Thymus (tissue), 11 donors: ENCODE measurements at regions not wholly inside any gene's neighbourhood (a gene's known extent, or its start where the extent isn't known, plus 50 kb on each side); places are given as distances from the start of the nearest gene placed in this dataset.

Source experiments
- DNase-seq, 9 donors: peaks; one replicate each; pipeline ENCODE4 v3.0.0-alpha.2; 2013; ENCODE audit warnings: low spot score in 9 of 9, low read depth in 6 of 9, missing footprints in 1 of 9
- H3K27ac ChIP-seq, 2 donors: one replicate each; pipeline ENCODE4 v1.5.1; 2013; ENCODE audit warnings: control low read depth in 1 of 2, low read depth in 1 of 2, low read length in 1 of 2, mild to moderate bottlenecking in 1 of 2, moderate library complexity in 1 of 2
- H3K27me3 ChIP-seq, 2 donors: one replicate each; pipeline ENCODE4 v1.5.1; 2013; ENCODE audit warnings: low read length in 1 of 2; ENCODE audit not compliant: control insufficient read depth in 2 of 2, insufficient read depth in 1 of 2
- H3K36me3 ChIP-seq, 2 donors: one replicate each; pipeline ENCODE4 v1.5.1; 2013; ENCODE audit warnings: low read length in 1 of 2, mild to moderate bottlenecking in 1 of 2, moderate library complexity in 1 of 2; ENCODE audit not compliant: control insufficient read depth in 2 of 2, insufficient read depth in 2 of 2
- H3K4me1 ChIP-seq, 2 donors: one replicate each; pipeline ENCODE4 v1.5.1; 2013; ENCODE audit warnings: low read length in 2 of 2; ENCODE audit not compliant: control insufficient read depth in 2 of 2, insufficient read depth in 2 of 2
- H3K4me3 ChIP-seq, 2 donors: one replicate each; pipeline ENCODE4 v1.5.1; 2013; ENCODE audit warnings: low read length in 2 of 2, control low read depth in 1 of 2, mild to moderate bottlenecking in 1 of 2
- H3K9me3 ChIP-seq, 2 donors: one replicate each; pipeline ENCODE4 v1.5.1; 2013; ENCODE audit warnings: low read length in 1 of 2, mild to moderate bottlenecking in 1 of 2; ENCODE audit not compliant: control insufficient read depth in 2 of 2, insufficient read depth in 1 of 2
- WGBS: extraction: QIAGEN DNeasy Blood & Tissue Kit; methylation state at CpG from one replicate; pipeline ENCODE4 v1.1.7; 2013; 5-methylcytosine and 5-hydroxymethylcytosine counted together
- donor health status: healthy.

DNA sequence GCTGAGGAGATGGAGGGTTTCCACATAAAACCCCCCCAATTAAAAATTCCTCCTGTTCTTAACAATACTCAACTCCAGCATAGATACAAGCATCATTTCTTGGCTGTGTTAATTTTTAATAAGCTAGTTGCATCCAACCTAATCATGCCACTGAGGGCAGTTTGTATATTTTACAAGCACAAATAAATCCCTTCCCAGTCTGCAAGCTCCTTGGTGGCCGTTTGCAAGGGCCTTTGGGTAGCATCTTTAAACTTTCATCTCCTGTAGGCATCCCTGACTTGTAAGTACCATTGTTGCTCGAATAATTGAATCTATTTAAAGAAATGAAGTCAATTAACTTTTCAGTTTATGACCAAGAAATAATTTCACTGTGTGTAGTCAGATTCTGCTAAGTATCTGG, 103.5 kb upstream of the AJAP1 start:
- H3K27ac ChIP-seq = no peak overlapping the region
- no peaks in the 10 kb centered on the region for H3K9me3 ChIP-seq
- no peaks in the 10 kb centered on the region for H3K4me1 ChIP-seq
- no peak for DNase-seq
- 27% methylated on average over 2 of the region's 2 CpGs for WGBS
- no peak overlapping the region for H3K4me3 ChIP-seq
- no peaks in the 10 kb centered on the region for H3K27me3 ChIP-seq
- no peaks in the 10 kb centered on the region for H3K36me3 ChIP-seq

GRCh38 chr1:4551706-4552105, 102.7 kb upstream of the AJAP1 start:
- no peaks in the 10 kb centered on the region for H3K9me3 ChIP-seq
- H3K4me3 ChIP-seq = no peak overlapping the region
- H3K4me1 ChIP-seq = no peaks in the 10 kb centered on the region
- H3K27ac ChIP-seq = no peak overlapping the region
- no peaks in the 10 kb centered on the region for H3K36me3 ChIP-seq
- 74% methylated on average over 6 of the region's 6 CpGs for WGBS
- no peak for DNase-seq
- H3K27me3 ChIP-seq = no peaks in the 10 kb centered on the region

DNA sequence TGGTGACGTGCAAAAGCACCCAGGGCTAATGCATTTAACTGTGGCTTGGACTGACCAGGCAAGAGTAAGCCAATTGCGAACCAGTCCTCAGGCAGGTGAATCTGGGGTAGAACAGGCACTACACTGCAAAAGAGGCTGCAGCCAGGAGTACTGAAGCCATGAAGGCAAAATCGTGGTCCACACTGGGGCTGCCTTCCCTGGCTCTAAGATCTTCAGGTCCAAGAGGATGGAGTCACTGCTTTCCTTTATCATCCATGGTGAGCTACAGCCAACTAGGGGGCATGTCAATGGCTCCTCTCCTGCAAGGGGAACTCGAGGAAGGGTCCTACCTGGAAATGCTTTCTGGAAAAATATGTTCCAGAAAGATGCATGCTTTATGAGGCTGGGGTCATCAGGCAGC, 100.6 kb upstream of the AJAP1 start:
- no peak overlapping the region for H3K4me3 ChIP-seq
- no peak overlapping the region for H3K27ac ChIP-seq
- WGBS = 74% methylated on average over 4 of the region's 4 CpGs
- DNase-seq = no peak
- no peaks in the 10 kb centered on the region for H3K4me1 ChIP-seq
- H3K27me3 ChIP-seq = no peaks in the 10 kb centered on the region
- H3K36me3 ChIP-seq = no peaks in the 10 kb centered on the region
- no peaks in the 10 kb centered on the region for H3K9me3 ChIP-seq

GRCh38 chr1:4554271-4554865, 100.0 kb upstream of the AJAP1 start:
- WGBS = 85% methylated on average over 12 of the region's 12 CpGs
- H3K4me3 ChIP-seq = no peak overlapping the region
- no peaks in the 10 kb centered on the region for H3K4me1 ChIP-seq
- H3K9me3 ChIP-seq = no peaks in the 10 kb centered on the region
- H3K27ac ChIP-seq = no peak overlapping the region
- DNase-seq = no peak
- H3K27me3 ChIP-seq = no peaks in the 10 kb centered on the region
- H3K36me3 ChIP-seq = no peaks in the 10 kb centered on the region

DNA sequence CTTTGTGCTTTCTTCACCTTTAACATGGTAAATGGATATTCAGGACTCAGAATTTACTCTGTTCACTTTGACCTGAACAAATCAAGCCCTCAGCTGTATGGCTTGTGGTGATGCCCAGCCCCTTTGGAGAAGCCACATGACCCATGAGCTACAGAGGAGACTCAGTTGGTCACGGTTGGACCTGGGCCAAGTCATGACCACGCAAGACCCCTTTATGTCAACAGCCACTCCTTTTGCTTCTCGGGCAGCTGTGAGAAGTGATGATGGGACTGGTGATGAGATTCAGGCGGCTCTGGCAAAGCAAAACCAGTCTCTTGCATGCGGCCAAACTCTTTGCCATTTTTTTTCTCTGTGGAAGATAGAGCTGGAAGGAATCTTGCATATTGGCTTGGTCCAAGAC, 96.5 kb upstream of the AJAP1 start:
- 78% methylated on average over 5 of the region's 5 CpGs for WGBS

DNA sequence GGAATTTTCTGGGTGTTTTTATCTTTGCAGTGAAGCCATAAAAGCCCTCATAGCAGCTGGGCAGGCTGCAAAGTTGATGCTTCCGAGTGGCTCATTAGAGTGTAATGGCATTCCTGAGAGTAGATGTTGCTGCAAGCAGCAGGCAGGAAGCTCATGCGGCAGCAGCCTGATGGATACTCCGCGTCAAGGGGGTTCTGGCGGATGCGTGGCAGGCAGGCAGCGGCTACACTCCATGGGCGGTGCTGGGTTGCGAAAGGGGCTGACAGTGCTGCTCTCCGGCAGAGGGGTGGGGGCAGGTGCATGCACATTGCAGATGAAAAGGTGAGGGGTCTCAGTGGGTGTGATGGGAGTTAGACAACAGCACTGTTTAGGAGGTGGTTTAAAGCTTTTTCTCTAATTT, 93.2 kb upstream of the AJAP1 start:
- no peaks in the 10 kb centered on the region for H3K27me3 ChIP-seq
- no peaks in the 10 kb centered on the region for H3K4me1 ChIP-seq
- no peaks in the 10 kb centered on the region for H3K9me3 ChIP-seq
- no peaks in the 10 kb centered on the region for H3K36me3 ChIP-seq
- no peak for DNase-seq
- no peak overlapping the region for H3K4me3 ChIP-seq
- H3K27ac ChIP-seq = no peak overlapping the region
- WGBS = 20% methylated on average over 10 of the region's 10 CpGs

More for the DNA sequence above, 96.5 kb upstream of the AJAP1 start:
- H3K27ac ChIP-seq = no peak overlapping the region
- H3K36me3 ChIP-seq = no peaks in the 10 kb centered on the region
- H3K27me3 ChIP-seq = no peaks in the 10 kb centered on the region
- H3K4me1 ChIP-seq = no peaks in the 10 kb centered on the region
- H3K4me3 ChIP-seq = no peak overlapping the region
- H3K9me3 ChIP-seq = no peaks in the 10 kb centered on the region
- no peak for DNase-seq

- no peaks in the 10 kb centered on the region for H3K27me3 ChIP-seq
- H3K4me1 ChIP-seq = no peaks in the 10 kb centered on the region
- WGBS = 96% methylated on average over 9 of the region's 9 CpGs
These were observed 92.1 kb upstream of the AJAP1 start for GRCh38 chr1:4562321-4562720.

DNA sequence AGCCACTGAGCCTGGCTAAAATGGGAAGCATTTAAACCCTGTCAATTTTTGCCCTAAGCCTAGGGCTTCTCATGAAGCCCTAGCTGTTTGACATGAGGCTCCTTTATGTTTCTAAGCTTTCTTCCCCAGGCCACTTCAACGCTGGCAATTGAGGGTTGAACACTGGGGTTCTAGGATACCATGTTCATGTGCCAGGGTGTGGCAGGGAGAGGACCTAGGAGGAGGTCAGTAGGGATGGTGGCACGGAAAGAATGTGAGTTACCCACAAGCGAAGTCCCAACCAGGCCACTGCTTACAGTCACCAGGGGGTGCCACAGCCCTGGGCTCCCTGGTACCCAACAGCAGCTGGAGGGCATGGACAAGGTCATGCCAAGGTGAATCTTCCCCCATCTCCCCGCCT, 90.8 kb upstream of the AJAP1 start:
- no peaks in the 10 kb centered on the region for H3K27me3 ChIP-seq
- DNase-seq = no peak

More at GRCh38 chr1:4562321-4562720, 92.1 kb upstream of the AJAP1 start:
- no peaks in the 10 kb centered on the region for H3K9me3 ChIP-seq
- no peak for DNase-seq
- H3K4me3 ChIP-seq = no peak overlapping the region
- H3K36me3 ChIP-seq = no peaks in the 10 kb centered on the region
- no peak overlapping the region for H3K27ac ChIP-seq

GRCh38 chr1:4564051-4564450, 90.4 kb upstream of the AJAP1 start:
- Histone ChIP-seq H3K27me3 (no peaks in the 10 kb centered on the region), H3K4me1 (no peaks in the 10 kb centered on the region), H3K9me3 (no peaks in the 10 kb centered on the region), H3K36me3 (no peaks in the 10 kb centered on the region), H3K4me3 (no peak overlapping the region), H3K27ac (no peak overlapping the region)
- no peak for DNase-seq
- WGBS = 45% methylated on average over 10 of the region's 10 CpGs

More for the DNA sequence above, 90.8 kb upstream of the AJAP1 start:
- WGBS = 88% methylated on average over 4 of the region's 4 CpGs
- Histone ChIP-seq H3K36me3 (no peaks in the 10 kb centered on the region), H3K4me3 (no peak overlapping the region), H3K9me3 (no peaks in the 10 kb centered on the region), H3K27ac (no peak overlapping the region), H3K4me1 (no peaks in the 10 kb centered on the region)

- Histone ChIP-seq H3K27me3 (no peaks in the 10 kb centered on the region), H3K9me3 (no peaks in the 10 kb centered on the region), H3K27ac (no peak overlapping the region), H3K4me1 (no peaks in the 10 kb centered on the region), H3K4me3 (no peak overlapping the region), H3K36me3 (no peaks in the 10 kb centered on the region)
- WGBS = 90% methylated on average over 3 of the region's 3 CpGs
- DNase-seq = no peak
These were observed 89.2 kb upstream of the AJAP1 start for GRCh38 chr1:4565166-4565565.
